GM21528 (cell line): ENCODE measurements at regions not wholly inside any gene's neighbourhood (a gene's known extent, or its start where the extent isn't known, plus 50 kb on each side); places are given as distances from the start of the nearest gene placed in this dataset.
"Not testable (repeated sequence)": the region's sequence is repeated elsewhere in the genome, so short reads cannot be mapped to it uniquely, and the experiment has no call there.

Source experiments
- ATAC-seq: cut with Tn5 transposase; IDR thresholded peaks from one replicate; pipeline ENCODE4 v1.9.1; 2021; ENCODE audit warnings: mild to moderate bottlenecking, moderate library complexity; ENCODE audit not compliant: unreplicated experiment, low FRiP score

GRCh38 chr3:33956206-33956605 is 157.8 kb downstream of the PDCD6IP start:
- no peak for ATAC-seq

DNA sequence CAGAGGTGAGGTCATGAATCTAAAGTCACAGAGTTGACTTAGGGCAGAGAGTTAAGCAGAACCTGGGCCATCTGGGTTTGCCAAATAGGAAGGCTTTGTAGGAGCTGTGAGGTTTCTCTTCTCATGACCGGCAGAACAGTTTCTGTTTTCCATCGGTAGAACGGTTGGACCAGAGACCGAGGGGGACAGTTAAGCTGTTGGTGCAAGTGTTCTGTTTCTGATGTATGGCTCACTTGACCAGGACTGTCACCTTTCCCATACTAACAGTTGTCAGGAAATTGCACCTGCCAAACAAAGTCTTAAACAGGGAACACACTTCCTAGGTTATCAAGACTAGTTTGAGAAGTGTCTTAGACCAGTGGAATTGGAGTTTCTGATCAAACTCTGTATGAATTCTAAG is 158.3 kb downstream of the PDCD6IP start:
- ATAC-seq = no peak

- no peak for ATAC-seq
Observed at GRCh38 chr3:33957176-33957575, 158.7 kb downstream of the PDCD6IP start.

GRCh38 chr3:33958661-33959060 is 160.2 kb downstream of the PDCD6IP start:
- ATAC-seq = no peak

DNA sequence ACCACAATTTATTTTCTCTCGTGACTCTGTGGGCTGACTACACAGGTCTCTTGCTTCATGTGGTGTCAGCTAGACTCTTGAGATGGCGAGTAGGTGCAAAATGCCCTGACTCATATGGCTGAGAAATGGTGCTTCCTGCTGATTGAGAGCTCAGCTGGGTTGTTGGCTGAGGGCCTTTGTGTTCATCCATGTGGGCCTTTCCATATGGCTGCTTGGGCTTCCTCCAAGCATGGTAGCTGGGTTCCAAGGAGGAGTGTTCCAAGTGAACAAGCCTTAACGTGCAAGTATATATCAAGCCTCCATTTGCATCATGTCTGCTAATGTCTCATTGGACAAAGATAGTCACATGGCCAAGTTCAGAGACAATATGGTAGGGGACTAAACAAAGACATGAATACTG is 164.0 kb downstream of the PDCD6IP start:
- no peak for ATAC-seq

- not testable (repeated sequence) for ATAC-seq
Observed at GRCh38 chr3:33970180-33970579, 171.8 kb downstream of the PDCD6IP start.

GRCh38 chr3:33971055-33971454 is 172.6 kb downstream of the PDCD6IP start:
- ATAC-seq = no peak

GRCh38 chr3:33975463-33975862 is 177.0 kb downstream of the PDCD6IP start:
- ATAC-seq = no peak

- ATAC-seq = no peak
Observed at GRCh38 chr3:33977227-33977626, 178.8 kb downstream of the PDCD6IP start.

- ATAC-seq = no peak
Observed at GRCh38 chr3:33980252-33980651, 181.8 kb downstream of the PDCD6IP start.

GRCh38 chr3:33982269-33982798 is 183.9 kb downstream of the PDCD6IP start:
- ATAC-seq = no peak

DNA sequence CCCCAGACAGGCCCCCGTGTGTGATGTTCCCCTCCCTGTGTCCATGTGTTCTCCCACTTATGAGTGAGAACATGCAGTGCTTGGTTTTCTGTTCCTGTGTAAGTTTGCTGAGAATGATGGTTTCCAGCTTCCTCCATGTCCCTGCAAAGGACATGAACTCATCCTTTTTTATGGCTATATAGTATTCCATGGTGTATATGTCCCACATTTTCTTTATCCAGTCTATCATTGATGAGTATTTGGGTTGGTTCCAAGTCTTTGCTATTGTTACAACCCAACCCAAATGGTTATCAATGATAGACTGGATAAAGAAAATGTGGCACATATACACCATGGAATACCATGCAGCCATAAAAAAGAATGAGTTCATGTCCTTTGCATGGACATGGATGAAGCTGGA is 184.5 kb downstream of the PDCD6IP start:
- not testable (repeated sequence) for ATAC-seq

DNA sequence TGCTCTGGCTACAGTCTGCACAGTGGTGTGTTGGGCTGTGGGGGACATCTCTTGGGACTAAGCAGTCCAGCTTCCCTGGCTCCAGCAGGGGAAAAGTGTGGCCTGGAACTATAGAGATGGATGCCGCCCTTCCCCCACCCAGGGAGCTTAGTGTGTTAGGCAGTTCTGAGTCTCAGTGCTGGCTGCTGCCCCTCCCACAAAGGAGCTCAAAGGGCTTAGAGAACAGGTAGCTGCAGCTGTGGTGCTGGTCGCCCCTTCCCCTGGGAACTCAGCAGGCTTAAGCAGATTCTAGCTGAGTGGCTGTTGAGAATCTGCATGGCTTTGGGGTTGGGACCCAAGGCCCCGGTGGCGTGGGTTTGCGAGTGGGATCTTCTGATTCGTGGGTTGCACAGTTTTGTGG is 190.8 kb downstream of the PDCD6IP start:
- ATAC-seq = no peak

DNA sequence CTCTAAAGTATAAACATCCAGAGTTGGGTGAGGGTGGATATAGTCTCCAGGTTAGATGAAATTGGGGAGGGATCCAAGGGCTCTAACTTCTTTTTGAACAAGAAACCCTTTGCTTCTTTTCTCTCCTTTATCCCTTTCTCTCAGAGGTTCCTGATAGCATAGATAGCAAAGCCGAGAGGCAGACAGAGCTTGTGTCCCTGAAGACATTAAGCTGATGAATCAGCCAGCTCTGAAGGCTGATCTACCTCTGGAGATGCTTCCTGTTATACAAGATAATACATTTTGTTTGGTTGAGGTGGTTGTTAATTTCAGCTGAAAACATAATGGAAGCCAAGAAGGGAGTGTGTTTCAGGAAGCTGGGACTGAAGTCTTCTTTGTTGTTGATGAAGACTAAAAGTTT is 193.2 kb downstream of the PDCD6IP start:
- ATAC-seq = no peak

DNA sequence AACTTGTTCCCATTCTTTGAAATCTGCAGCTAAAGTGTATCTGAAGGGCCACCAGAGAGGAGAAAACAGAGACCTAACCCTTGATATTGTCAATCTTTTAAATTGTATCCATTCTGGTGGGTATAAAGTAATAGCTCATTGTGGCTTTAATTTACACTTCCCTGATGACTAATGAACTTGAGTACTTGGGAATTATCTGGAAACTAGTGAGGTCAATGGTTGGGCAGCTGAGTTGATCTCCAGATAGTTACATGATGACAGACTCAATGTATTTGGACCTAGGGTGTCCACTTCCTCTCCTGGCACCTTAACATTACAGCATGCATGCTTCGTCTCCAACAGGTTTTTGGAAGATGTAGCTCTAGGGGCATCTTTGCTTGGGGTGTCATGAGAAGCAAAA is 195.2 kb downstream of the PDCD6IP start:
- ATAC-seq = no peak

DNA sequence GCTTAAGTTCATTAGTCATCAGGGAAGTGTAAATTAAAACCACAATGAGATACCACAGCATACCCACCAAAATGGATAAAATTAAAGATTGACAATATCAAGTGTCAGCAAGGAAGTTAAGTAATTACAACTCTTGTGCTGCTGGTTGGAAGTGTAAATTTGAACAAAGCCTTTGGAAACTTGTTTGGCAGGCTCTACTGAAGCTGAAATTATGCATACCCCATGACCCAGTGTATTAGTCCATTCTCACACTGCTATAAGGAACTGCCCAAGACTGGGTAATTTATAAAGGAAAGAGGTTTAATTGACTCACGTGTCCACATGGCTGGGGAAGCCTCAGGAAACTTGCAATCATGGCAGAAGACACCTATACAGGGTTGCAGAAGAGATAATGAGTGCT is 196.1 kb downstream of the PDCD6IP start:
- ATAC-seq = no peak

GRCh38 chr3:34000301-34000700 is 201.9 kb downstream of the PDCD6IP start:
- ATAC-seq = no peak

DNA sequence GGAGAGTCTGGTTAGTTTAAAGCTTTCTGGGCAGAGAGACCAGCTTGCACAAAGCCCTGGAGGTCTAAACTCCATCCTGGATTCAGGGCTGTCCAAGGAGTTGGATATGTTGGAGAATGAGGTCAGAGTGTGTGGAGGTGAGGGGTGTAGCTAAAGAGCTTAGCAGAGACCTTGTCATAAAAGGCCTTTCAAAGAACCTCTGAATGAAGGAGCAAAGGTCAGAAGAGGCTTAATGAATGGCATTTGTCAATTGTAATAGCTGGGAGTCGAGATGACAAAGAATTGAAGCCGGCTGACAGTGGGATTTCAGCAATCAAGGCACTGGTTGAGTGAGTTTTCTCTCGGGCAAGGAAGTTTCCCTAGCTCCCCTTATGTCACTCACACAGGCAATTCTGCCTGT is 202.6 kb downstream of the PDCD6IP start:
- ATAC-seq = no peak

DNA sequence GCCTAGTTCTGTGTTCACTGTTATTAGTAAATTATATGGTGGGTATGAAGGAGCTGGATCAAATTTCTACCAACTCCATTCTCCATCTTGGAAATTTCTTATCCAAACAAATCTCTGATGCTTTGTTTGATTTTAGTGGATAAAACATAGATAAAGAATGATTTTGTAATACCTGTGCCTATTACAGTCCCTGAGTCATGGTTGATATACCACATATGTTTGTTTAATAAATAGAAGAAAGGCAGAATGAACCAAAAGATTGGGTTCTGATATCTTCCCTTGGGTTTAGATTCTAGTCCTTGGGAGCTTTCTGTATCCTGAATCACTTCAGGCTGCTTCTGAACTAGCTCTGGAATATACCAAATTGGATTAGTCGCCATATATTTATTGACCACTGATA is 203.6 kb downstream of the PDCD6IP start:
- no peak for ATAC-seq

GRCh38 chr3:34002569-34003100 is 204.2 kb downstream of the PDCD6IP start:
- ATAC-seq = no peak

GRCh38 chr3:34005886-34006285 is 207.5 kb downstream of the PDCD6IP start:
- no peak for ATAC-seq

DNA sequence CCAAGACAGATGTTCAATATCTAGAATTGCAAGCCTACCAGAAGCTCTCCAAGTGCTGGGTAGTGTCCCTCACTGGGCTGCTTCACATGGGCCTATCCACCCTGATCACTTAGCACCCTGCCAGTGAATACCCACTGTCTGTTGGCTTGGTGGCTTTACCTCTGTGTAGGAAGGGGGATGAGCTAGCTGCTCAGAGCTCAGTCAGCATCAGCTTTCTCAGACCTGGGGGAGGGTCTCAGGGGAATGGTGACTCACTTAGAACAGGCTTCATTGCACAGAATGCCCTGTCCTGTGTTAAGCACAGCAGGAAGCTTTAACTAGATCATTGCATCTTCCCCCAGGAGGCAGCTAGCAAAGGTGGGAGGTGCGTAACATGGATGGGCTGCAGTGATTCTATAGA is 209.8 kb downstream of the PDCD6IP start:
- no peak for ATAC-seq
